Loucy (cell line): ENCODE measurements at regions not wholly inside any gene's neighbourhood (a gene's known extent, or its start where the extent isn't known, plus 50 kb on each side); places are given as distances from the start of the nearest gene placed in this dataset.

Experiments
- EZH2phosphoT487 ChIP-seq: fragments of 200-600 bp; IDR thresholded peaks from 2 replicates; pipeline ENCODE4 v1.6.1; 2018; ENCODE audit warnings: antibody characterized with exemption, mild to moderate bottlenecking, moderate library complexity, borderline replicate concordance
- TF ChIP-seq, protein P1 (sequence below): fragments of 200-600 bp; sonication (generic); conservative IDR thresholded peaks from 2 replicates; pipeline ENCODE4 v1.5.1; 2014; ENCODE audit warnings: mild to moderate bottlenecking, antibody characterized with exemption, low read length

DNA sequence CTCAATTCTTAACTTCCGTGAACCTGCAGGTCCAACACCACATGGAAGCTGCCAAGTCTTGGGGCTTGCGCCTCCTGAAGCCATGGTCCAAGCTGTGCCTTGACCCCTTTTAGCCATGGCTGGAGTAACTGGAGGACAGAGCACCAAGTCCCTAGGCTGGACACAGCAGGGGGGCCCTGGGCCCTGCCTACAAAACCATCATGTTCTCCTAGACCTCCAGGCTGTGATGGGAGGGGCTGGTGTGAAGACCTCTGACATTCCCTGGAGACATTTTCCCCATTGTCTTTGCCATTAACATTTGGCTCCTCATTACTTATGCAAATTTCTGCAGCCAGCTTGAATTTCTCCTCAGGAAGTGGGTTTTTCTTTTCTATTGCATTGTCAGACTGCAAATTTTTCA, 570.1 kb downstream of the FSCB start:
- TF ChIP-seq, protein P1, sequence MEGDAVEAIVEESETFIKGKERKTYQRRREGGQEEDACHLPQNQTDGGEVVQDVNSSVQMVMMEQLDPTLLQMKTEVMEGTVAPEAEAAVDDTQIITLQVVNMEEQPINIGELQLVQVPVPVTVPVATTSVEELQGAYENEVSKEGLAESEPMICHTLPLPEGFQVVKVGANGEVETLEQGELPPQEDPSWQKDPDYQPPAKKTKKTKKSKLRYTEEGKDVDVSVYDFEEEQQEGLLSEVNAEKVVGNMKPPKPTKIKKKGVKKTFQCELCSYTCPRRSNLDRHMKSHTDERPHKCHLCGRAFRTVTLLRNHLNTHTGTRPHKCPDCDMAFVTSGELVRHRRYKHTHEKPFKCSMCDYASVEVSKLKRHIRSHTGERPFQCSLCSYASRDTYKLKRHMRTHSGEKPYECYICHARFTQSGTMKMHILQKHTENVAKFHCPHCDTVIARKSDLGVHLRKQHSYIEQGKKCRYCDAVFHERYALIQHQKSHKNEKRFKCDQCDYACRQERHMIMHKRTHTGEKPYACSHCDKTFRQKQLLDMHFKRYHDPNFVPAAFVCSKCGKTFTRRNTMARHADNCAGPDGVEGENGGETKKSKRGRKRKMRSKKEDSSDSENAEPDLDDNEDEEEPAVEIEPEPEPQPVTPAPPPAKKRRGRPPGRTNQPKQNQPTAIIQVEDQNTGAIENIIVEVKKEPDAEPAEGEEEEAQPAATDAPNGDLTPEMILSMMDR: no peak
- no peak for TF ChIP-seq EZH2phosphoT487
